ENCODE measurements at regions not wholly inside any gene's neighbourhood (a gene's known extent, or its start where the extent isn't known, plus 50 kb on each side); places are given as distances from the start of the nearest gene placed in this dataset.
"Not testable (repeated sequence)": the region's sequence is repeated elsewhere in the genome, so short reads cannot be mapped to it uniquely, and the experiment has no call there.

GRCh38 chr1:172724765-172725613 lies 66.1 kb downstream of the FASLG start:
- POLR2A ChIA-PET = interaction anchor here (0.5 to 1.3 kb wide), 3 partner anchors 17 to 1143 kb away, joined by 3 to 4 read pairs (median 3); partner anchors contain the start of genes GAS5 and ZBTB37
- Histone ChIP-seq H3K36me3 (ENCODE audit: control insufficient read depth in 4 of 4, insufficient read depth in 4 of 4, low read length in 3 of 4) (no peaks in the 10 kb centered on the region), H3K9me3 (ENCODE audit: control extremely low read depth in 1 of 5, control insufficient read depth in 4 of 5, insufficient read depth in 2 of 5, low read depth in 1 of 5, low read length in 4 of 5) (peaks cover 0 to 16% (median 1%) of the 10 kb centered on the region in 5 experiments), H3K4me3 (ENCODE audit: control insufficient read depth in 1 of 7, extremely low read depth in 1 of 7, insufficient read depth in 4 of 7, low read depth in 2 of 7, low read length in 6 of 7) (no peak overlapping the region), H3K27me3 (replicated peaks in 2 of 5; ENCODE audit: control insufficient read depth in 4 of 5, insufficient read depth in 5 of 5, low read length in 4 of 5) (no peaks in the 10 kb centered on the region), H3K4me1 (ENCODE audit: control extremely low read depth in 1 of 4, control insufficient read depth in 4 of 4, insufficient read depth in 4 of 4, low read length in 3 of 4) (peaks cover 0 to 22% (median 18%) of the 10 kb centered on the region in 4 experiments), H3K27ac (ENCODE audit: insufficient read depth in 1 of 2, low read depth in 1 of 2, low read length in 2 of 2, poor library complexity in 1 of 2, severe bottlenecking in 2 of 2) (no peak overlapping the region)
- 80% methylated on average over 2 of the region's 2 CpGs for WGBS (ENCODE audit: insufficient coverage)
- peak; percentile 40 to 91 (median 83) for DNase-seq
- CTCF ChIA-PET = interaction anchor here (1.0 to 5.3 kb wide), 6 partner anchors 9 to 126 kb away, joined by 3 to 46 read pairs (median 8); no protein-coding TSS in a partner anchor

- WGBS (ENCODE audit: insufficient coverage) = 0% methylated on average over 1 of the region's 2 CpGs
- Histone ChIP-seq H3K36me3 (ENCODE audit: control insufficient read depth in 4 of 4, insufficient read depth in 4 of 4, low read length in 3 of 4) (no peaks in the 10 kb centered on the region), H3K9me3 (ENCODE audit: control extremely low read depth in 1 of 5, control insufficient read depth in 4 of 5, insufficient read depth in 2 of 5, low read depth in 1 of 5, low read length in 4 of 5) (peaks cover 0 to 16% (median 1%) of the 10 kb centered on the region in 5 experiments), H3K27ac (ENCODE audit: insufficient read depth in 1 of 2, low read depth in 1 of 2, low read length in 2 of 2, poor library complexity in 1 of 2, severe bottlenecking in 2 of 2) (no peak overlapping the region), H3K4me3 (ENCODE audit: control insufficient read depth in 1 of 7, extremely low read depth in 1 of 7, insufficient read depth in 4 of 7, low read depth in 2 of 7, low read length in 6 of 7) (no peak overlapping the region), H3K27me3 (replicated peaks in 2 of 5; ENCODE audit: control insufficient read depth in 4 of 5, insufficient read depth in 5 of 5, low read length in 4 of 5) (no peaks in the 10 kb centered on the region), H3K4me1 (ENCODE audit: control extremely low read depth in 1 of 4, control insufficient read depth in 4 of 4, insufficient read depth in 4 of 4, low read length in 3 of 4) (peaks cover 0 to 22% (median 18%) of the 10 kb centered on the region in 4 experiments)
- peak in 2 of 3 donors; percentile 28 to 52 for DNase-seq
- CTCF ChIA-PET = interaction anchor here (0.9 to 5.3 kb wide), 6 partner anchors 9 to 476 kb away, joined by 3 to 46 read pairs (median 4); no protein-coding TSS in a partner anchor
- POLR2A ChIA-PET = interaction anchor here (0.6 kb wide), 1 partner anchor 48 kb away, joined by 3 read pairs; no protein-coding TSS in a partner anchor
Measured at GRCh38 chr1:172726740-172727139, 67.8 kb downstream of the FASLG start.

- WGBS (ENCODE audit: insufficient coverage) = 100% methylated on average over 2 of the region's 7 CpGs
- peaks cover 0 to 16% (median 1%) of the 10 kb centered on the region in 5 experiments for H3K9me3 ChIP-seq (ENCODE audit: control extremely low read depth in 1 of 5, control insufficient read depth in 4 of 5, insufficient read depth in 2 of 5, low read depth in 1 of 5, low read length in 4 of 5)
- ChIA-PET CTCF (interaction anchor here (0.7 to 5.3 kb wide), 8 partner anchors 8 to 1261 kb away, joined by 3 to 46 read pairs (median 4); no protein-coding TSS in a partner anchor), POLR2A (no interaction called here)
- no peak for DNase-seq
- H3K27me3 ChIP-seq (replicated peaks in 2 of 5; ENCODE audit: control insufficient read depth in 4 of 5, insufficient read depth in 5 of 5, low read length in 4 of 5) = no peaks in the 10 kb centered on the region
- no peak overlapping the region for H3K4me3 ChIP-seq (ENCODE audit: control insufficient read depth in 1 of 7, extremely low read depth in 1 of 7, insufficient read depth in 4 of 7, low read depth in 2 of 7, low read length in 6 of 7)
- peaks cover 0 to 22% (median 18%) of the 10 kb centered on the region in 4 experiments for H3K4me1 ChIP-seq (ENCODE audit: control extremely low read depth in 1 of 4, control insufficient read depth in 4 of 4, insufficient read depth in 4 of 4, low read length in 3 of 4)
- H3K27ac ChIP-seq (ENCODE audit: insufficient read depth in 1 of 2, low read depth in 1 of 2, low read length in 2 of 2, poor library complexity in 1 of 2, severe bottlenecking in 2 of 2) = no peak overlapping the region
- H3K36me3 ChIP-seq (ENCODE audit: control insufficient read depth in 4 of 4, insufficient read depth in 4 of 4, low read length in 3 of 4) = no peaks in the 10 kb centered on the region
Measured at GRCh38 chr1:172727275-172727857, 68.5 kb downstream of the FASLG start.

GRCh38 chr1:172727956-172728603 lies 69.2 kb downstream of the FASLG start:
- WGBS (ENCODE audit: insufficient coverage) = 100% methylated on average over 1 of the region's 1 CpG
- CTCF ChIA-PET = interaction anchor here (0.7 to 5.3 kb wide), 8 partner anchors 9 to 126 kb away, joined by 3 to 46 read pairs (median 4); no protein-coding TSS in a partner anchor
- Histone ChIP-seq H3K36me3 (ENCODE audit: control insufficient read depth in 4 of 4, insufficient read depth in 4 of 4, low read length in 3 of 4) (no peaks in the 10 kb centered on the region), H3K27me3 (replicated peaks in 2 of 5; ENCODE audit: control insufficient read depth in 4 of 5, insufficient read depth in 5 of 5, low read length in 4 of 5) (no peaks in the 10 kb centered on the region), H3K4me3 (ENCODE audit: control insufficient read depth in 1 of 7, extremely low read depth in 1 of 7, insufficient read depth in 4 of 7, low read depth in 2 of 7, low read length in 6 of 7) (no peak overlapping the region), H3K27ac (ENCODE audit: insufficient read depth in 1 of 2, low read depth in 1 of 2, low read length in 2 of 2, poor library complexity in 1 of 2, severe bottlenecking in 2 of 2) (no peak overlapping the region), H3K4me1 (ENCODE audit: control extremely low read depth in 1 of 4, control insufficient read depth in 4 of 4, insufficient read depth in 4 of 4, low read length in 3 of 4) (peaks cover 0 to 22% (median 18%) of the 10 kb centered on the region in 4 experiments), H3K9me3 (ENCODE audit: control extremely low read depth in 1 of 5, control insufficient read depth in 4 of 5, insufficient read depth in 2 of 5, low read depth in 1 of 5, low read length in 4 of 5) (peaks cover 0 to 16% (median 1%) of the 10 kb centered on the region in 5 experiments)
- POLR2A ChIA-PET = interaction anchor here (0.6 kb wide), 1 partner anchor 1142 kb away, joined by 3 read pairs; no protein-coding TSS in a partner anchor
- DNase-seq = peak; percentile 50 to 80 (median 68)

GRCh38 chr1:172728705-172729104 lies 69.8 kb downstream of the FASLG start:
- not testable (repeated sequence) for DNase-seq; H3K36me3 ChIP-seq (ENCODE audit: control insufficient read depth in 4 of 4, insufficient read depth in 4 of 4, low read length in 3 of 4); H3K4me3 ChIP-seq (ENCODE audit: control insufficient read depth in 1 of 7, extremely low read depth in 1 of 7, insufficient read depth in 4 of 7, low read depth in 2 of 7, low read length in 6 of 7); H3K27ac ChIP-seq (ENCODE audit: insufficient read depth in 1 of 2, low read depth in 1 of 2, low read length in 2 of 2, poor library complexity in 1 of 2, severe bottlenecking in 2 of 2); H3K27me3 ChIP-seq (replicated peaks in 2 of 5; ENCODE audit: control insufficient read depth in 4 of 5, insufficient read depth in 5 of 5, low read length in 4 of 5)
- ChIA-PET POLR2A (interaction anchor here (0.6 kb wide), 1 partner anchor 1142 kb away, joined by 3 read pairs; no protein-coding TSS in a partner anchor), CTCF (interaction anchor here (1.0 to 5.3 kb wide), 7 partner anchors 9 to 127 kb away, joined by 3 to 46 read pairs (median 4); no protein-coding TSS in a partner anchor)
- WGBS (ENCODE audit: insufficient coverage) = no CpG with 5 or more reads among the region's 1 CpG
- Histone ChIP-seq H3K4me1 (ENCODE audit: control extremely low read depth in 1 of 4, control insufficient read depth in 4 of 4, insufficient read depth in 4 of 4, low read length in 3 of 4) (peaks cover 0 to 22% (median 18%) of the 10 kb centered on the region in 4 experiments), H3K9me3 (ENCODE audit: control extremely low read depth in 1 of 5, control insufficient read depth in 4 of 5, insufficient read depth in 2 of 5, low read depth in 1 of 5, low read length in 4 of 5) (peaks cover 0 to 16% (median 1%) of the 10 kb centered on the region in 5 experiments)

- Histone ChIP-seq H3K4me1 (ENCODE audit: control extremely low read depth in 1 of 4, control insufficient read depth in 4 of 4, insufficient read depth in 4 of 4, low read length in 3 of 4) (peaks cover 0 to 6% (median 2%) of the 10 kb centered on the region in 4 experiments), H3K27me3 (replicated peaks in 2 of 5; ENCODE audit: control insufficient read depth in 4 of 5, insufficient read depth in 5 of 5, low read length in 4 of 5) (no peaks in the 10 kb centered on the region), H3K9me3 (ENCODE audit: control extremely low read depth in 1 of 5, control insufficient read depth in 4 of 5, insufficient read depth in 2 of 5, low read depth in 1 of 5, low read length in 4 of 5) (peaks cover 0 to 16% (median 1%) of the 10 kb centered on the region in 5 experiments), H3K4me3 (ENCODE audit: control insufficient read depth in 1 of 7, extremely low read depth in 1 of 7, insufficient read depth in 4 of 7, low read depth in 2 of 7, low read length in 6 of 7) (no peak overlapping the region), H3K36me3 (ENCODE audit: control insufficient read depth in 4 of 4, insufficient read depth in 4 of 4, low read length in 3 of 4) (no peaks in the 10 kb centered on the region), H3K27ac (ENCODE audit: insufficient read depth in 1 of 2, low read depth in 1 of 2, low read length in 2 of 2, poor library complexity in 1 of 2, severe bottlenecking in 2 of 2) (no peak overlapping the region)
- ChIA-PET POLR2A (no interaction called here), CTCF (no interaction called here)
- DNase-seq = no peak
- WGBS (ENCODE audit: insufficient coverage) = 100% methylated on average over 2 of the region's 3 CpGs
Measured at GRCh38 chr1:172732427-172732826, 73.5 kb downstream of the FASLG start.
